ENCODE measurements at regions not wholly inside any gene's neighbourhood (a gene's known extent, or its start where the extent isn't known, plus 50 kb on each side); places are given as distances from the start of the nearest gene placed in this dataset.
A peak's percentile ranks its signal among the peaks of the same experiment; 100 is the strongest.

DNA sequence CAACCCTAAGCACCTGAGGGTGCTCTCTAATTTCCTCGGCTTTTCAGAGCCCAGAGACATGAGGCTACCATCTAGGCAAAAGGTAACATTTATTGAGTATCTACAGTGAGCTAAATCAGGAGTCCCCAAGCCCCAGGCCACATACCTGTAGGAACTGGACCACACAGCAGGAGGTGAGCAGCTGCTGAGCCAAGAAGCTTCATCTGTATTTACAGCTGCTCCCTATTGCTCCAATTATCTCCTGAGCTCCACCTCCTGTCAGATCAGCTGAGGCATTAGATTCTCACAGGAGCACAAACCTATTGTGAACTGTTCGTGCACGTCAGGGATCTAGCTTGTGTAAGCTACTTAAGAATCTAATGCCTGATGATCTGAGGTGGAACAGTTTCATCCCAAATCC lies 70.2 kb downstream of the RND3 start:
- DNase-seq (ENCODE audit: low spot score): no peak

DNA sequence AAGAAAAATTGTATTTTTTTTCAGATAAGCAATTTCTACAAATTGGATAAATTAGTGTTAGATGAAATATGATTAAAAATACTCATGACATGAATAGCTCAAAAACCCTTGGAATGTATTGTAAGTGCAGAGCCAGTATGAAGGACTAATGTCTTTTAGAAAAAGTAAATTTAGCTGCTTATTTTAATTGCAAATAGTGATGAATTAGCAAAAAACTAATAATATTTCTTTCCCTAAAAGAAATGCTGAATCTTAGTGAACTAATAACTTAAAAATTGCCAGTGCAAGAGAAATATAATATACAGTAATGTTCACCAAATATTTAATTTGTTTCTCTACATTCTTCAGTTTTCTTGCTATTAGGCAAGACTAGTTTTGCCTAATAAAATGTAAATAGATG lies 72.4 kb downstream of the RND3 start:
- no peak for DNase-seq (ENCODE audit: low spot score)

DNA sequence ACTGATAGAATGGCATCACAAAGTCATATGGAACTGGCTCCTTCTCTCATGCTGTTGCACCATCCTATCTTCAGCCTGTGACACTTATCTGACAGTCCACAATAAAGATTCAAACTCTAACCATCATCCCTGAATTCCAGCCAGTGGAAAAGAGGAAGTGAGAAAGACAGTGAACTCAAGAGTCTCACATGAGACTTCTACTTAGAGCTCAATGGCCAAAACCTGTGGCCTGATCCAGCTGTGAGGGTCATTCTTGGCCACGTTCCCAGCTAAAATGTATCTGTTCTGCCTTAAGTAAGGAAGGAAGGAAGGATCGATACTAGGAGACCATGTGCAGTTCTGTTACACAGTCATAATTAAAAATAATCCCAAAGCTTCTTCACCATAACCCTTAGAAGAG lies 73.6 kb downstream of the RND3 start:
- DNase-seq (ENCODE audit: low spot score): no peak

DNA sequence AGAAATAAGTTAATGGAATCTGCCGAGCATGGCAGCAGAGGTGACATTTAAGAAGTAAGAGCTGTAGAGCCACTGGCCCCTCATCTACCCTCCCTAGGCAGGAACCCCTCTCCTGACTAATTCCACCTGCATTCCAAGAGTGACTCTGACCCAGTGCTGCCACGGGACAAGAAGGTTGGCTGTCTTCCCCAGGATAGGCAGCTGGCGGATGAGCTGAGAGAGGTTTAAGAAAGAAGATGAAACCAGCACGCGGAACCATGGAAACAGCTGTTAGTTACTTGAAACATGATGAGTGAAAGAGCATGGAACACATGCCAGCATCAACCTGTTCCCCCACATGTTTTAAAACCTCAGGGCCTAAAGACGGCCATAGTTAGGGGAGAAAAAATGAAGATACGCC lies 74.1 kb downstream of the RND3 start:
- DNase-seq (ENCODE audit: low spot score): no peak

DNA sequence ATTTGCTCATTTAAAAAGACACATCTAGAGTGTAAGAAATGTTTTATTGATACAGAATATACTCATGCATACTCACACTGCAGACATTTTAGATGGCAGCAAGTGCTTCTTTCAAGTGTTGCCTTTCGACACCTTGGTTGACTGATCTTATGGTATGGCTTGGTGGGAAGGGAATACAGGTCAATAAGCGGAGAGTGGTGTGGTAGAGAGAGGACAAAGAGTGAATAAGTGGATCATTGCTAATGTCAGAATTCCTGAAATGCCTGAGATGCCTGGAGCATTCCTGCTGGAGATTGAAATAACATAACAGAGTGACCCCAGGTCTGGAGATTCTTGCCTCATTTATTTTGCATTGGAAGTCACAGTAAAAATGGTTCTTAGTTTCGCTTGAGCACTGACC lies 76.7 kb downstream of the RND3 start:
- peak; percentile 20 for DNase-seq (ENCODE audit: low spot score)

DNA sequence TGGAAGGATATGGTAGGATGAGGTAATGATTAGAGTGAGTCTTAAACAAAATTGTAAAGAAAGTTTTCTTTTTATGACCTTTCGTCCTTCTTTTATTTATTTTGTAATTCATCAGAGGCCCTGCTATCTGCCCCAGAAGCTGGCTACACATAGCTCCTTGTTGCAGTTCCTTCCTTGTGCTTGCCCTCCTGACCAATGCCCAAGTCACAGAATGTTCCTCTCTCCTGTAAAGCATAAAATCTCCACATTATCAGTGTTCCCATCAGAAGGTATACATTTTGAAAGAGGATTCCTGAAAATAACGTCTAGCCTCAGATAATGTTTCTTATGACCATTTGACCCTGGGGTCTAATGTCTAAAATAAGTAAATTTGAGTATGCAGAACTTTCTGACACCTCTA lies 78.3 kb downstream of the RND3 start:
- no peak for DNase-seq (ENCODE audit: low spot score)

GRCh38 chr2:150404147-150404546 lies 83.3 kb downstream of the RND3 start:
- DNase-seq (ENCODE audit: low spot score): no peak

DNA sequence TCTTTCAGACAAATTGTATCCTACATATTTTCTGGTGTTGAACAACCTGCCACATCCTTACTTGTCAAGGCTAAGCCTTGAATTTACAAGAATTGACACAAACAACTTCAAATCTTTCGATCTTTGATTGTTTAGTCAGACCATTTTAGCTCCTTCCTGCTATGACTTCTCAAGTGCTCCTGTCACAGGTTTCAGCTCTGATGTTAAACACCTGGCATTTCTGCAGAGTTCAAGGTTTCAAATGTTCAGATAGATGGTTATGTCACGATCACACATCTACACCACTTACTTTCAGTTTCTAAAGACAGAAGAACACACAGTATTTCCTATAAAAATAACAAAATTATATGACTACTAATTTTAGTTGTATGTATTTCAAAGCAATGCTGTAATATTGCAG lies 84.0 kb downstream of the RND3 start:
- no peak for DNase-seq (ENCODE audit: low spot score)

- DNase-seq (ENCODE audit: low spot score): no peak
Measured at GRCh38 chr2:150402953-150403352, 84.5 kb downstream of the RND3 start.

DNA sequence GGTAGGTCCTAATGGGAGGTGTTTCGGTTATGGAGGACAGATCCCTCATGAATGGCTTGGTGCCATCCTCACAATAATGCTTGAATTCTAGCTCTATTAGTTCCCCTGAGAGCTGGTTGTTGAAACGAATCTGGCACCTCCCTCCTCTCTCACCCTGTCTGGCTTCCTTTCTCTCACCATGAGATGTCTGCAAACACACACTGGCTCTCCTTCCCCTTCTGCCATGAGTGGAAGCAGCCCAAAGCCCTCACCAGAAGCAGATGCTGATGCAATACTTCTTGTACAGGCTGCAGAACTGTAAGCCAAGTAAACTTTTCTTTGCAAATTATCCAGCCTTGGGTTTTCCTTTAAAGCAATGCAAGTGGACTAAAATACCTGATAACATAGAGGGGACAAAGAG lies 86.6 kb downstream of the RND3 start:
- no peak for DNase-seq (ENCODE audit: low spot score)

GRCh38 chr2:150392614-150393013 lies 94.9 kb downstream of the RND3 start:
- DNase-seq (ENCODE audit: low spot score): no peak

- no peak for DNase-seq (ENCODE audit: low spot score)
Measured at GRCh38 chr2:150391779-150392178, 95.7 kb downstream of the RND3 start.

- DNase-seq (ENCODE audit: low spot score): no peak
Measured at GRCh38 chr2:150389447-150389846, 98.0 kb downstream of the RND3 start.

DNA sequence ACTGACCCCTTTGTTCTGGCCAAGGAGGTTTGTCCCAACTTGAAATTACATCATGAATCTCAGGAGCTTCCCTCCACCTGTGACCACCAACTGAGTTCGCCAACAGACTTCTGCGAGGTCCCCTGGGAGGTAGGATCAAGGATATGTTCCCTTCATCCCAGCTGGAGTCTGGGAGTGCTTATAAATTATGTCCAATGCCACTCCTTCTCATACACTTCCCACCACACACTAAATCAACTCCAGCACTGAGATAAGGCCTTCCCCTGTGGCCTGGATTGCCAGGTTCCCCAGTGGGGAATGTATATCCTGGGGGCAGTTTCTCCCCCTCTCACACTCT lies 99.2 kb downstream of the RND3 start:
- DNase-seq (ENCODE audit: low spot score): no peak

GRCh38 chr2:150387586-150388288 lies 99.7 kb downstream of the RND3 start:
- no peak for DNase-seq (ENCODE audit: low spot score)

DNA sequence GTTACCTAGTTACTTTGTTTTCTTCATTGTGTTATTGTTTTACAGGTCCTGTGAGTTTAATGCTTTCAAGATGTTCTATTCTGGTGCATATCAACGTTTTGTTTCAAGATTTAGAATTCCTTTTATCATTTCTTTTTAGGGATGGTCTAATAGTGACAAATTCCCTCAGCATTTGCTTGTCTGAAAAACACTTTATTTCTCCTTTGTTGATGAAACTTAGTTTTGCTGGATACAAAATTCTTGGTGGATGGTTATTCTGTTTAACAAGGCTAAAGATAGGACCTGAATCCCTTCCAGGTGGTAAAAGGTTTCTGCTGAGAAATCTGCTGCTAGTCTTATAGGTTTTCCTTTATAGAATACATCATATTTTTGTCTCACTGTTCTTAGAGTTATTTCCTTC lies 102.3 kb downstream of the RND3 start:
- no peak for DNase-seq (ENCODE audit: low spot score)

DNA sequence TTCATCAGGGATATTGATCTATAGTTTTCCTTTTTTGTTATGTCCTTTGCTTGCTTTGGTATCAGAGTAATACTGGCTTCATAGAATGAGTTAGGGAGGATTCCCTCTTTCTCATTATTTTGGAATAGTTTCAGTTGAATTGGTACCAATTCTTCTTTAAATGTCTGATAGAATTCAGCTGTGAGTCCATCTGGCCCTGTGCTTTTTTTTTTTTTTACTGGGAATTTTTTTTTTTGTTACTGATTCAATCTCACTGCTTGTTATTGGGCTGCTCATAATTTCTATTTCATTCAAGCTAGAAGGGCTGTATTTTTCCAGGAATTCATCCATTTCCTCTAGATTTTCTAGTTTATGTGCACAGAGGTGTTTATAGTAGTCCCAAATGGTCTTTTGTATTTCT lies 103.9 kb downstream of the RND3 start:
- no peak for DNase-seq (ENCODE audit: low spot score)

GRCh38 chr2:150379166-150379565 lies 108.3 kb downstream of the RND3 start:
- DNase-seq (ENCODE audit: low spot score): no peak

DNA sequence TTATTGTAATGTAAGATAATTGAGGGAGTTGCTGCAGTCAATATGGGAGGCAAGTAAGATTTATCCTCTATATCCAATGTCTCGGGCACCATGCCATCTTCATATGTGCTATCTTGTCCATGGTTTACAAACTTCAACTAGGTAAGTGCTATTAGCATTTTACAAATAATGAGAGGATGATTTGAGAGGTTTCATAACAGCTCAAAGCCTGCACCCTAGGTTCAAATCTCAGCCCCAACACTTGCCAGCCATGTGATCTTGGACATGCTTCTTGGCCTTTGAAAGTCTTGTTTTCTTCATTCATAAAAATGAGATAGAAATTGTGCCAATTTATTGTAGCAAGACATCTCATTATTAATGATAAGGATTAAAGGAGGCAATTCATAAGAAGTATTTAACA lies 108.8 kb downstream of the RND3 start:
- DNase-seq (ENCODE audit: low spot score): no peak

GRCh38 chr2:150376553-150377335 lies 110.7 kb downstream of the RND3 start:
- DNase-seq (ENCODE audit: low spot score): peak; percentile 31

DNA sequence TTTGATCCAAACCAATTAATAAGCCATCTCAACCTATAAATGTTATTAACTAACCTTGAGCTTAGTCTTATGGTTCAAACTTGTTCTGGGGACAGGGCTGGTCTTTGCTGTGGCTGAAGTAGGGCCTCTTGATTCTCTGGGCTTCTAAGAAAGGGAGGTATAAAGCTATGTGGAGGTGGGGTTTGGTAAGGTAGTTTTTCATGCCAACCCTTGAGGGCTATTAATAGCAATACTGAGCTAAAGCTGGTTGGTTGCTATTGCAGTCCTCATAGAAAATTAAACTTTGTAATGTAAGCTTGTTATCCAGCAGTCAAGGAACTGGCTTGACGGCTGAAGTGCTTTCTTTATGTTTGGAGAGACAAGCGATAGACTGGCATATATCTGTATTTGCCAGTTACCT lies 112.1 kb downstream of the RND3 start:
- no peak for DNase-seq (ENCODE audit: low spot score)

GRCh38 chr2:150374492-150374891 lies 113.0 kb downstream of the RND3 start:
- no peak for DNase-seq (ENCODE audit: low spot score)

DNA sequence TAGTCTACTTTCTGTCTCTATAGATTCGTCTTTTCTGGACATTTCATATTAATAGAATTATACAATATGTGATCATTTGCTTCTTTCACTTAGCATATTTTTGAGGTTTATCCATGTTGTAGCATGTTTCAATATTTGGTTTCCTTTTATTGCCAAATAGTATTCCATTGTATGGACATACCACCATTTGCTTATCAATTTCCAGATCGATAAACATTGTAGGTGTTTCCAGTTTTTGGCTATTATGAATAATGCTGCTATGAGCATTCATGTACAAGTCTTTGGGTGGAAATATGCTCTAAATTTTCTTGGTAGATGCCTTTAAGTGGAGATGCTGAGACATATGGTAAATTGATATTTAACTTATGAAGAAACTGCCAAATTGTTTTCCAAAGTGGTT lies 114.1 kb downstream of the RND3 start:
- DNase-seq (ENCODE audit: low spot score): no peak
